Daoy (cell line): ENCODE measurements at regions not wholly inside any gene's neighbourhood (a gene's known extent, or its start where the extent isn't known, plus 50 kb on each side); places are given as distances from the start of the nearest gene placed in this dataset.

Experiments used
- DNase-seq: peaks from one replicate; pipeline ENCODE4 v3.0.0-alpha.2; 2015; ENCODE audit warnings: low read depth

DNA sequence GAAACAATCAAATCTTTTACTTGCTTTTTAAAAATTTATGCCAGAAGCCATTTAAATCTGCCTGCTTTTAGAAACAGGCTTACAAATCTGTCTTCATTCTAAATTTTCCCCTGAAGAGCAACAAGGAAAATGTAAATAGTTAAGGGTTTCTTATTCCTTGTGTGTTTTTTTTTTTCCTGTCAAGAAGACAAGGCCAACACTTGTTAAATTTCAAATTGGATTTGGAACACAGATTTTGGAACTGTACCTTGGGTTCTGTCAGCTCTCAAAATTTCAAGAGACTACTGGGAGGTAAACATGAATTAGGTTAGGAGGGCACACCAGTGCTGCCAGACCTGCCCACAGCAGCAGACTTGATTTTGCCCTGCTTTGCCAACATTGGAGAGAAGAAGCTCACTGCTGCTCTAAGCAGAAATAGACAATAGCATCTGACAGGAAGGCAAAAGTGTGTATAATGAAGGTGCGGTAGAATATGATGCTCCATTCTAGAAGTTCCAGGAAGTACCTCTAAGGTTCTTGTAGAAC lies 121.7 kb downstream of the NHLRC3 start:
- DNase-seq, result no peak

DNA sequence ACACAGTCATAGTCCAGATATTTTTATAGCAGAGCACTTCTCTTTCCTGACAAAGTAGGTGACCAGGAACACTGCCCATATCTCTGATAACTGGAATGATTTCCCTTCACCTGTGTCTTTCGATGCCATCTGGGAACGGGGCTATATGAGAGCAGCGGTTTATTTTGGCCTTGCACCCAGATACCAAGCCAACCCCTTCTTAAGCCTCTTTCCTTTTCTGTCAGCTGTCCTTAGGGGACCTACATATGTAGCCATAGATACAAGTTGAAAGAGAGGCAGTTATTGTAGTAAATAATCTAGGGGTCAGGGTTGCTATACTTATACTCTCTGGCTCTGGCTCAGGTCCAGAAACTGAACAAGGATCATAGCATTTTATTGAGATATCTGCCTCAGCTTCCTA lies 128.8 kb downstream of the NHLRC3 start:
- no peak for DNase-seq

DNA sequence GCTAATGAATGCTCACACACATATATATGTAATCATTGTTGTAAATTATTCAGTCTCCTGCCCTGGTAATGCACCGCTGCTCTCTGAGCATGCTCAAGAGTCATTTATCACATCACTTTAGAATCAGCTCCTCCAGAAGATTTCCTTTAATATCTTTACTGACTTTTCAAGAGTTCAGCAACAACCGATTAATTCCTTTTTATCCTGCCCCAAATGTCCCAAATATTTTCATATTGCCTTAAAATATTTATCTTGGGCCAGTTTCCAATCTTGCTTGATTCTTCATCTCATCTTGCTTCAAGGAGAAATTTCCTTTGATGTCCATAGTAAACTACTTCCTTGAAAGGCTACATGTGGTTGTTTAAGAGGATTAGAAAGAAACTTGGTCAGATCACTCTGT lies 132.5 kb downstream of the NHLRC3 start:
- no peak for DNase-seq

DNA sequence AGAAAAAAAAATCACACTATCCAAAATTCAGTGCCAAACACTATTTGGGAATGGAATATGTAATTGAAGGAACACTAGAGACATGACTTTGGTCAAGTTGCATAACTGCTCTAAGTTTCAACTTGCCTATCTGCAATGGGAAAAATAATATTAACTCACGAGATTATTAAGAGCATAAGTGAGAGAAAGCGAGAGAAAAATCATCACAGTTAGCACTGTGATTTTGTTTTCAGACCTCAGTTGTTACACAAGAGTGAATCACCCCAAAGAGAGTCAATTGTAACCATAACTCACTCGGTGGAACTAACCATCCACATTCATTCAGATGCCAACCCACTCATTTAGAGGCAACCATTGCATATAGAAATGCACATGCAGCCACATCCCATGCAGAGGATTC lies 147.1 kb downstream of the NHLRC3 start:
- no peak for DNase-seq

DNA sequence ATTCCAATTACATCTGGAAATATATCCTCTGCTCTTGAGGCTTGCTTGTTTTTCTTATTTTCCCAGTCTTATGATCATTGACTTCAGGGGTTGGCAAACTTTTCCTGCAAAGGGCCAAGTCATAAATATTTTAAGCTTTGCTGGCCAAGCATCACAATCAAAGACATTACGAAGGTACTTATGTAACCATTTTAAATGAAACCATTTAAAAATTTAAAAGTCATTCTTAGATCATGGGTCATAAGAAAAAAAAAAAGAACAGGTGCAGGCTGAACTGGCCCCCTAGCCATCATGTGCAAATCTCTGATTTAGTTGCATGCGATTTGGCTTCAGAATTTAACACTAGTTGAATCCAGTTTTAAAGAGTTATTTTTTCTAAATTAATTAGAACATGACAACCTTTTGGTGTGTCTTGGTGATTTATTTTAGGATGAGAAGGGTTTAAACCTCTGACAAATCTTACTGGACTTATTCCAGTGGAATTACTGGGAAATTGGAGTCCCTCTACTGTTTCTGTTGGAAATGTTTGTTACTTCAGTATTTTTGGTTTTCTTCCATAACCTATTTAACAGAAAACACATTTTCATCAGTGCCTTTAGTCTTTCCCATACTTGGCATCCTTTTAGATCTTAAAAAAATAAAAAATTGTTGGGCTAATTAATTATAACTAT lies 148.1 kb downstream of the NHLRC3 start:
- DNase-seq, result no peak

DNA sequence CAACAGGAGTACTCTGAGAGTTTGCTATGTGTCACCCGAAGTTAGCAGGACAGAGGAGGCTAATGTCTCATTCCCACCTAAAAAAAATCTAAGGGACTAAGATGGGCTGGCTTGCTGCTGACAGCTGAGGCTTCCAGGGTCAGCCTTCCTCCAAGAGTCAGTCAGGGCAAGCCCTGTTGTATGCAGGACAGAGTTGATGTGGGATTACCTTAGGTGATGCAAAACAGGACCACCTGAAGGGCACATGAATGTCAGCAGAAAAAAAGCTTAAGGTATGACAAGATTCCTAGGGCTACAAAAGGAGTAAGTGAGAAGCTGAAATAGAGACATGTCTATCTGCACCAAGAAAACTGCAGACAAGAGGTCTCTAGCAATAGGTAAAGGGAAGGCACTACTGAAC lies 151.5 kb downstream of the NHLRC3 start:
- no peak for DNase-seq

DNA sequence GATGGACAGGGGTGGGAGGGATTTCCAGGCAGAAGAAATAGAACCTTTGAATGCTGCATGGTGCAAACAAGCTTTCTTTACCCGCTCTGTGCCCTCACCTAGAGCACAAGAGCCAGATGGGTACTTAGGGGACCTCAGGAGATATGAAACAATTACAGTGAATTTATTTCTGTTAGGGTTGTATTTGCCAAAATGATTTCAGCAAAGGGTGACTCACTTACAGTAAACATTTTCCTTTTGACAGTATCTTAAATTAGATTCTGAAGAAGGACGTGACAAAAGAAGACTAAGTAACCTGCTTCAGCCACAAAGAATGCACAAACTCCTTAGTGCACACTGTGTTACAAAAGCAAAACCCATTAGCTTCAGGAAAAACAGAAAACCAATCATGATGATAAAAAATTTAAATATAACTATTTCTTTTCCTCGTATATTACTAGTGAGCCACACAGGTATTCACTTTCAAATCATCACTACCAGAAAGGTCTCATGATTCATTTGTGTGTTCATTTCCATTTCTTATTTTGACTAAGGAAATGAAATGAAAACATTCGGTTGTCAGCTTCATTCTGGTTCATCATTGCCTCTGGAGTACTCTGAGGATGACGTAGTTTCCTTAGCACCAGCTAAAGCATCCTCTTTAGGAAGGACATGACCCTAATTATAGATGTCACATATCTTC lies 158.8 kb downstream of the NHLRC3 start:
- DNase-seq, result no peak

DNA sequence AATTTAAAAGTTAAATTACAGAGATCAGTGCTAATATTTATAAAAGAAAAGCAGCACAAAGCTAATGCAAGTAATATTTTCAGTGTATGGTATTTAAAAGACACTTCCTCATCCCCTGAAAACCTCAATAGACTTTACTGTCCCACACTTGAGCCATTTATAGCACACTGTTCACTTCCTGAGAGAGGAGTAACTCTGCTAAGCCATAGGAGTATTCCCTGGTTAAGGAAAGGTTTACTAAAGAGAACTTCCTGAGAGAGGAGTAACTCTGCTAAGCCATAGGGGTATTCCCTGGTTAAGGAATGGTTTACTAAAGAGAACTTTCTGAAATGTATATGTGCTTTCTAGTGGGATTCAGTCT lies 159.4 kb downstream of the NHLRC3 start:
- DNase-seq, result no peak

DNA sequence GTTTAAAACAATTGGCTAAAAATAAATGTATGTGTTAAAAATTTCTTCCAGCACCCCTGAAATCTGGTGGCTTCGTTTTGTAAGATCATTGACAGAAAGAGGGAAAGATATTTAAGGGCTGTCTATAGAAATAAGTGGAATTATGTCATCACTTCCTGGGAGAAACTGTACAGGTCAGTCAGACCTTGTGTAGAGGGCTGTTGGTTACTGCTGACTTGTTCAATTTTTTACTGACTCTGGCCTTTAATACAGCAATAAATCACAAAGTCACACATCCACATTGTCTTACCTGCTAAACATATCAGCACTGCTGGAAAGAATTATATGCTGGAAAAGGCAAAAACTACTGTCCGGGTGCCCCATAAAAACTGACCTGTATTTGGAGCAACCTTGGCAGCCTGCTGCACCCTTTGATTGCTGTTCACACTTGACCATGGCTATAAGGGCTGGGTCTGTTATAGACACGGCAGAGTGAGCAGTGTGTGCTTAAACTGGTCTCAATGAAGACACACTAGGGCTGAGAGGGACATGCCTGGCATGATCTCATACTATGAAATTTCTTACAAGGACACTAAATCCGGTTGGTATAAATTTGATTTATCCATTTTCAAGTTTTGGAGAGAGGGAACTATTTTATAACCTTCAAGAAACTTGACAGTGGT lies 162.1 kb downstream of the NHLRC3 start:
- no peak for DNase-seq

DNA sequence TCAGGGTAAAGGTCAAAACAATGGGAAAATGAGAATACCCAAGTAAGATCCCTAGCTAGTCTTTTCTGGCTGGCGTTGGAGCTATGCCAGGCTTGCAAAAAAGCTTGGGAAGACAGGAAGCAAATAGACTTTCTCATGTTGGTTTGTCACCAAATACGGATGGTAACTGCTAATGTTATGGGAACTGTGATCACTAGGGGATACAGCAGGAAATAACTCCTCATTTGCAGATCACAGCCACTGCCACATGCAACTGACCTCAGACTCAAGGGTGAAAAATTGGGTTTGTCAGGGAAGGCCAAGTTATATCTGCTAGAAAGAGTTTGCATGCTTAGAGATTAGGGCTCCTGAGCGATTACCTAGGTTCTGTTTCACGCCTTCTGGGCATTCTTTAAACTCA lies 162.9 kb downstream of the NHLRC3 start:
- DNase-seq, result no peak

DNA sequence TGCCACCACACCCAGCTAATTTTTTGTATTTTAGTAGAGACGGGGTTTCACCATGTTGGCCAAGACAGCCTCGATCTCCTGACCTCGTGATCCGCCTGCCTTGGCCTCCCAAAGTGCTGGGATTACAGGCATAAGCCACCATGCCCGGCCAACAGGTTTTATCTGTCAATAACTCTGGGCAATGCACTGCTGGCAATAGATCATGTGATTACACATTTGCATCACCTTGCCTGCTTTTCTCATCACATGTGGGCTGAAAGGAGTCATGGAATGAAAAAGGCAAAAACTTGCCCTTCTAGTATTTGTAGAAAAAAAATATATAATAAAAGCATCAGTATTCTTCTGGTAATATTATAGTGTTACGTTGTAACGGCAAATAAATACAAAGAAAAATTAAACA lies 164.5 kb downstream of the NHLRC3 start:
- no peak for DNase-seq

DNA sequence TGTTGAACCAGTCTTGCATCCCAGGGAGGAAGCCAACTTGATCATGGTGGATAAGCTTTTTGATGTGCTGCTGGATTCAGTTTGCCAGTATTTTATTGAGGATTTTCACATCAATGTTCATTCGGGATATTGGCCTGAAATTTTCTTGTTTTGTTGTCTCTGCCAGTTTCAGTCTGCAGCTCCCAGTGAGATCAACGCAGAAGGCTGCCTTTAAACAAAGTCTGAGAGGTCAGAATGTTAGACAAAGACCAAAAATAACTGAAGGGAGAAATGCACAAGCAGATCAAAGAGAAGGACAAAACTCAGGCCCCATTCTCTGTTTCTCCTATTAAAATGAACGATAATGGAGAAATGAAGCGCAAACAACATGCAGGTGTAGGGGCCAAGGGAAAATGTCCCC lies 170.4 kb downstream of the NHLRC3 start:
- no peak for DNase-seq

DNA sequence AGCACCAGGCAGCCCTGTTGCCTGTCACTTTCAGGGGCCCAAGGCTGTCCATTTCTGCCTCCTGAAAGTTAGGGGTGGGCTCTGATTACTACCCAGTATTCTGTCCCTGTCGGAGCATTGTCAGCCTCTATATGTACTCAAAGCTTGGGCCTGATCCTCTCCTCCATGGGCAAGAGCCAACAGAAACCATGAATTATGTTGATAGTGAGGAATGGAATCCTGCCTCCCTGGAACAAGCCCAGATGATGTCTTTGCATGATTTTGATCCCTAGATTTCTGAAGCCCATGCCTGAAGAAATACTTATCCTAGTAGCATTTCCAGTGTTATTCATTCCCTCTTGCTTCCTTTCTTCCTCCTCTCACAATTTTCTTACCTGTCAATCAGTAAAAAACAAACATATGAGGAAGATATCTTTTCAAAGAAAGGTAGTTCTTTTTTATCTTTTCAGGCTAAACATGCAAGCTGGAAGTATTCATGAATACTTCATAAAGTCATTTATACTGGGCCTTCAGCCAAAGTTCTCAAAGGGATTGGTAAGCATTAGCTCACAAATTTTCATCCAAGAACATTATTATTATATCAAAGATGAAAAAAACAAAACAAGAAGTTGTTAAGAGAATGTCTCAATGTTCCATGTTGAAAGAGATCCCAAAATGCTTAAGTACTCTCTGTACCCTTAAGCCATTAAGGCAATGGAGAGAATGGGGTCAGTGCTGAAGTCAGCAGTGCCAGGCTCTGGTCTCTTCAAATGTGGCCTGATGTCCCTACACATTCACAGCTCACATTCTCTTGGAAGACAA lies 171.7 kb downstream of the NHLRC3 start:
- DNase-seq, result no peak

DNA sequence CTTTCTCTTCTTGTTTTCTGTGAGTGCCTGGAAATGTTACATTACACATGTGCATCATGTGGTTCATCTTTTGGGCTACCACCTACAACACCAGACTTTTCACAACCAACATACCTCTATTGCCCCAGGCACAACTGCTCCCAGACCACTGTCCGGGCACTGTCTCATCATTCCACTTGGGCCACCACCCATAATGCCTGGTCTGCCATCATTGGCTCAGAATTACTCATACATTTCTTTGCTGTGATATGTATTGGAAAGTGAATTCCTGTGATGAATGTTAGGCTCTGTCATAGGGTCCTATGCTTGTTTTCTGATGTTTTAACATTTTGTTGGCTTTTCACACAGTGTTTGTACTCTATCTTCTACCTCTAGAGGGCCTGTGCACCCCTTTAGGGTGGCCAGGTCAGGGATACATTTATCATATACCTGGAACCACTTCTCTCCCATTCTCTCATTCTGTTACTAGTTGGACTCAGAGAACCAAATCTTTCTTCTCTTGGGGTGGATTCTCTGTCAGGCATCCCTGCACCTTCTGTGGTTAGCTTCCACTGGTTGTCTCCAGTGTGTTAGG lies 172.8 kb downstream of the NHLRC3 start:
- no peak for DNase-seq

DNA sequence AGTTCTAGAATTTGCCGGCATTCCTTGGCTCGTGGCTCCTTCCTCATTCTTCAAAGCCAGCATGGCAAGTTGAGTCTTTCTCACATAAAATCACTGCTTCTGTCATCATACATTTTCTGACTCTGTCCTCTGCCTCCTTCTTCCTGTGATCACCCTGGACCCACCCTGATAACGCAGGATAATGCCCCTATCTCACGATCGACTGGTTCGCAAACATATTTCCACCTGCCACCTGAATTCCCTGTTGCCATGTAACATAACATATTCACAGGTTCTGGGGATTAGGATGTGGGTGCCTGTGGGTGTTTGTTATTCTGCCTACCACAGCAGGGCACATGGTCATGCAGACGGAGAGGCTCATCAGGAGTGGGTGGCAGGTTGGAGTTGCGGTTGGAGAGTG lies 177.7 kb downstream of the NHLRC3 start:
- DNase-seq, result no peak

DNA sequence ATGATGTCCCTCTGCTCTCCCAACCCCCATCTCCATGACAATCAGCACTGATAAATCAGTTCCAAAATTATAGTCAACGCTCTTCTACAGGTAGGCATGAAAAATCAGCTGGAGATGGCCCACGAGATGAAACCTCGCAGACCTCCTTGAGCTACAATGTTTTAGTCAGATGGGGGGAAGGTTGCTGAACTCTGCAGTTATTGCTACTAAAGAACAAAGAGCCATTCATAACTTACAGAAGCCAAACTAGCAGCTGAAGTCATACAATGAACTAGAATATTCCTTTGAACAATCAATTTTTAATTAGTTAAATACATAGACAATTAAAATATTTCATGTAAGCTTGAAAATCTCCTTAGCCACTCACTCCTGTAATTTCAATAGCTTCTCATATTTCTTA lies 179.2 kb downstream of the NHLRC3 start:
- DNase-seq, result no peak

DNA sequence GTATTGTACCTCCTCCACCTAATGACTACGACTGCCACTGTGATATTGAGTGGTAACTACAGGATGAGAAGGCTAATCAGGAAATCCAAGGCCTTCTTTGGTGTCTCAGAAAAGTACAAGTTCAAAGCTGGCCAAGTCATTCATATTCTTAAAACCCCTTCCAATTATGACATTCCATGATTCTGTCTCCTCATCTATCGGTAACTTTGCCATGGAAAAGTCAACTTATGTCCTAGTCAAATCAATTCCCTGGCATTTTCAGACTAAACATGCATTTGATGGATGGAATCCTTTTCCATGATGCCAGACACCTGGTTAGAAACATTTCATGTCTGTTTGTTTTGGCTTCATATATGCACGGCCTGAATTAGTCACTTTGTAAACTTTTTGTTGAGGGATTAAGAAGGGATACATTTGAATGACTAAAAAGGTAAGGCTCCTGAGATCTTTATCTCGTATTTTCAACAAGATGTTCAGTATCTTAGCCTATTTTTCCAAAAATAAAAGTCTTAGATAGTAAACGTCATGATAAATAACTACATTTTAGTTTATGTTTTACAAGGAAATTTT lies 186.5 kb downstream of the NHLRC3 start:
- DNase-seq, result no peak

DNA sequence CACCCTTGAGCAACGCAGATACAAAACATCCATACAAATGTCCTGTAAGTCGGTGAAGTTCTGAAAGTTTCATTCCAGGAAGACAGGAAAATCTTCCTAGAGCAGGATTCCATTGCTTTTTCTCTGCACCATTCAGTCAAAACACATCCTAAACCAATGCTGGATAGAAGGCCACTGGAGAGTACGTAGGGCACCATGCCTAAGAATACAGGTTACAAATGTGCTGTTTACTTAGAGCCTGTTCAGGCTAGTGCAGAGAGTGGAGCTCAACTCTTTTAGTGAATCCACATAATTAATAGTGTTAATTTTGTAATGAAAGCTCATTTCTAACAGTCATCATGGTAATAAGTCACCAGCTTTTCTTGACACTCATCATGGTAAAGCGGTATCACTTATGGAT lies 187.6 kb downstream of the NHLRC3 start:
- DNase-seq, result no peak

DNA sequence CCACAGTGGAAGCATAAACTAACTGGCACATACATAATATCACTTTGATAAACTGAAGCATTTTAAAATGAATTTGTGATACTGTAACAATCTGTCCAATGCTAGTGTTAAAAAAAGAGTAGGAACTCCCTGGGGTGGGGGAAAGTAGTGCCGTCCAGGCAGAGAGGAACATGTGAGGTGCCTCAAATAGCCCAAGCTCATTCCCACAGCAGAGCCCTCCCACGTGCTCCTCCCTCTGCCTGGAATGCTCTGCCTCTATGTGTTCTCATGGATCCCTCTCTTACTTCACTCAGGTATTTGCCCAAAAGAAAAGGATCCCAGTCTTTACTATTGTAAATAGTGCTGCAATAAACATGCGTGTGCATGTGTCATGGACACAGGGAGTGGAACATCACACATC lies 188.1 kb downstream of the NHLRC3 start:
- DNase-seq, result no peak

DNA sequence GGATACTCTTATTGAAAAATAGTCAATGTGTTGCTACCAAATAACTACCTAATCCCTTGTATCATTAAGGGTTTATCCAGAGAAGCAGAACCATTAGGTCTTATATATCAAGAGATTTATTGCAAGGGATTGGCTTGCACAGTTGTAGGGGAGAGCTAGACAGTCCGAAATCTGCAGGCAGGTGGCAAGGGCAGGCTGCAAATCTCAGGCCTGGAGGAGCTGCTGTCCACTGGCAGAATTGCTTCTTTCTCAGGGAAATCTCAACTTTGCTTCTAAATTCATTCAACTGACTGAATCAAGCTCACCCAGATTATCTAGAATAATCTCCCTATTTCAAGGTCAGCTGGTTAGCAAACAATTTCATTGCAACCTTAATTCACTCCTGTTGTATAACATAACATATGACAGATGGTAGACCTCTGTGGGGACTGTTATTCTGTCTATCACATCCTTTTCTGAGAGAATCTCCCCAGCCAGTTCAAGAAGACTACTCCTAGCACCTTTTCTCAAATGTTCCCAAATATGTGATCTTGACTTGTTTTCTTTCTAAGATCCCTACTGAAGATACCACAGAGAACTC lies 194.2 kb downstream of the NHLRC3 start:
- DNase-seq, result no peak

DNA sequence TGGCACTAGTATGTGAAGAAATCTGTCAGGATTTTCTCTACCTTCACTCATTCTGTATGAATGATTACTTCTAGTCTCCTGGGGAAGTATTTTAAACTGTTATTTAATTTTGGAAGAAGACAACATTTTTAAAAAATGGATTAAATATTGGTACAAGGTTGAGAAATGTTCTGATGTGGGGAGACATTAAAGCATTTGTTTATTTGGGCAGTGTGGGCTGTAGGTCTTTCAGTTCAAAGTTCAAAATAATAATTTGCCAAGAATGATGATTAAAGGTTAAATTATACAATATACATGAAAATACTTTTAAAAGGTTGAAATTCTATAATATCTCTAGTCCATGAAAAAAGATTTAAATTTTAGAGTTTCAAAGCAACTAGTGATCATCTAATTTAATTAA lies 194.7 kb downstream of the NHLRC3 start:
- DNase-seq, result no peak
